C4-2B (cell line): ENCODE measurements at regions not wholly inside any gene's neighbourhood (a gene's known extent, or its start where the extent isn't known, plus 50 kb on each side); places are given as distances from the start of the nearest gene placed in this dataset.

Source experiments
- ZFX ChIP-seq: fragments of 450-650 bp; IDR thresholded peaks from 2 replicates; pipeline ENCODE4 v1.6.1; 2017
- TF ChIP-seq, protein P1 (sequence below): fragments of 450-650 bp; conservative IDR thresholded peaks from 2 replicates; pipeline ENCODE4 v1.5.1; 2017; ENCODE audit warnings: mild to moderate bottlenecking

DNA sequence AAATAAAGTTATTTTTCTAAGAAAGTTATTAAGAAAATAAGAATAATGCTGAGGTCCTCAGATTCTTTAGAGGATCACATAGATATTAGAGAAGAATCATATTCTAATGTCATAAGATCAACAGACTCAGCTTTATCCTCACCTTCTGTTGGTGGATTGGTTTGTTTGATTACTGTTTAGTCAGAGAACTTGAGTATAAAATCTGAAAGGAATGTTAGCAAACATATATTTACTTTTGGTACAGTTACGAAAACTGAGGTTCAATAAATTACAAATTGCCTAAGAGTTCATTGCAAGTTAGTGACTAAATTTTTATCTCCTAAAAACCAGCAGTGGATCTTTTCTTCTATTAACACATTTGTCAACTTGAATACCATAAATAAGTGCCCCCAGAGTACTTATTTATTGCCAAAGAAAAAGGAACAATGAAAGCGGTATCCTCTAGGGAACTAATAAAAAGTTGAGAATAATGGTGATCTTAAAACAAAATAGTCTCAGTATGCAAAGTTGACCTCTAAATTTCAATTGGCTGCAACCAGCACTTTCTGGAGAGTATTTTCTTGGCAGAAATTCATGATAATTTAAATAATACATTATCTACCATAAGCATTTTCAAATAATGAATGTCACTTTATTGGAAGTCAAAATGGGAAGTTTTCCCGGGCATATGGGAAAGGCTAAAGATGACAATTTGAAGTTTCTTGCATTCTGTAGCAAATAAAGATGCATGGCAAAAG is 296.8 kb downstream of the OTOL1 start:
- TF ChIP-seq, protein P1, sequence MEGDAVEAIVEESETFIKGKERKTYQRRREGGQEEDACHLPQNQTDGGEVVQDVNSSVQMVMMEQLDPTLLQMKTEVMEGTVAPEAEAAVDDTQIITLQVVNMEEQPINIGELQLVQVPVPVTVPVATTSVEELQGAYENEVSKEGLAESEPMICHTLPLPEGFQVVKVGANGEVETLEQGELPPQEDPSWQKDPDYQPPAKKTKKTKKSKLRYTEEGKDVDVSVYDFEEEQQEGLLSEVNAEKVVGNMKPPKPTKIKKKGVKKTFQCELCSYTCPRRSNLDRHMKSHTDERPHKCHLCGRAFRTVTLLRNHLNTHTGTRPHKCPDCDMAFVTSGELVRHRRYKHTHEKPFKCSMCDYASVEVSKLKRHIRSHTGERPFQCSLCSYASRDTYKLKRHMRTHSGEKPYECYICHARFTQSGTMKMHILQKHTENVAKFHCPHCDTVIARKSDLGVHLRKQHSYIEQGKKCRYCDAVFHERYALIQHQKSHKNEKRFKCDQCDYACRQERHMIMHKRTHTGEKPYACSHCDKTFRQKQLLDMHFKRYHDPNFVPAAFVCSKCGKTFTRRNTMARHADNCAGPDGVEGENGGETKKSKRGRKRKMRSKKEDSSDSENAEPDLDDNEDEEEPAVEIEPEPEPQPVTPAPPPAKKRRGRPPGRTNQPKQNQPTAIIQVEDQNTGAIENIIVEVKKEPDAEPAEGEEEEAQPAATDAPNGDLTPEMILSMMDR, result no peak
- no peak for TF ChIP-seq ZFX
